ENCODE measurements at regions not wholly inside any gene's neighbourhood (a gene's known extent, or its start where the extent isn't known, plus 50 kb on each side); places are given as distances from the start of the nearest gene placed in this dataset.
"Not testable (repeated sequence)": the region's sequence is repeated elsewhere in the genome, so short reads cannot be mapped to it uniquely, and the experiment has no call there.

- no peak overlapping the region for H3K4me3 ChIP-seq (ENCODE audit: low read depth, low read length)
- no peak for TF ChIP-seq POLR2A (IDR thresholded peaks at IDR 0.05; ENCODE audit: extremely low read depth, insufficient read length)
- no peak for TF ChIP-seq CTCF (IDR thresholded peaks at IDR 0.05; ENCODE audit: low read depth, low read length)
- no peak for TF ChIP-seq MYC (IDR thresholded peaks at IDR 0.05; ENCODE audit: low read depth, low read length)
- no peak for DNase-seq (ENCODE audit: low read depth)
Measured at GRCh38 chr3:20572473-20572872, 386.5 kb upstream of the SGO1 start.

- TF ChIP-seq MYC (IDR thresholded peaks at IDR 0.05; ENCODE audit: low read depth, low read length) (no peak), MAX (IDR thresholded peaks at IDR 0.05; ENCODE audit: low read depth, low read length) (no peak), CTCF (IDR thresholded peaks at IDR 0.05; ENCODE audit: low read depth, low read length) (no peak), POLR2A (IDR thresholded peaks at IDR 0.05; ENCODE audit: extremely low read depth, insufficient read length) (no peak)
- no peak overlapping the region for H3K4me3 ChIP-seq (ENCODE audit: low read depth, low read length)
- no peak for DNase-seq (ENCODE audit: low read depth)
Measured at GRCh38 chr3:20569310-20569709, 383.3 kb upstream of the SGO1 start.

GRCh38 chr3:20564966-20565365 lies 379.0 kb upstream of the SGO1 start:
- DNase-seq (ENCODE audit: low read depth), result no peak
- no peak overlapping the region for H3K4me3 ChIP-seq (ENCODE audit: low read depth, low read length)
- TF ChIP-seq CTCF (IDR thresholded peaks at IDR 0.05; ENCODE audit: low read depth, low read length), result no peak
- TF ChIP-seq POLR2A (IDR thresholded peaks at IDR 0.05; ENCODE audit: extremely low read depth, insufficient read length), result no peak
- no peak for TF ChIP-seq MYC (IDR thresholded peaks at IDR 0.05; ENCODE audit: low read depth, low read length)
- TF ChIP-seq MAX (IDR thresholded peaks at IDR 0.05; ENCODE audit: low read depth, low read length), result no peak

- no peak for TF ChIP-seq MYC (IDR thresholded peaks at IDR 0.05; ENCODE audit: low read depth, low read length)
- TF ChIP-seq CTCF (IDR thresholded peaks at IDR 0.05; ENCODE audit: low read depth, low read length), result no peak
- no peak for DNase-seq (ENCODE audit: low read depth)
- no peak overlapping the region for H3K4me3 ChIP-seq (ENCODE audit: low read depth, low read length)
Measured at GRCh38 chr3:20563985-20564384, 378.0 kb upstream of the SGO1 start.

- TF ChIP-seq CTCF (IDR thresholded peaks at IDR 0.05; ENCODE audit: low read depth, low read length) (no peak), MYC (IDR thresholded peaks at IDR 0.05; ENCODE audit: low read depth, low read length) (no peak), MAX (IDR thresholded peaks at IDR 0.05; ENCODE audit: low read depth, low read length) (no peak), POLR2A (IDR thresholded peaks at IDR 0.05; ENCODE audit: extremely low read depth, insufficient read length) (no peak)
- DNase-seq (ENCODE audit: low read depth), result no peak
- no peak overlapping the region for H3K4me3 ChIP-seq (ENCODE audit: low read depth, low read length)
Measured at GRCh38 chr3:20563251-20563650, 377.2 kb upstream of the SGO1 start.

- no peak for DNase-seq (ENCODE audit: low read depth)
- no peak overlapping the region for H3K4me3 ChIP-seq (ENCODE audit: low read depth, low read length)
- TF ChIP-seq MYC (IDR thresholded peaks at IDR 0.05; ENCODE audit: low read depth, low read length), result no peak
- TF ChIP-seq CTCF (IDR thresholded peaks at IDR 0.05; ENCODE audit: low read depth, low read length), result no peak
Measured at GRCh38 chr3:20561166-20561565, 375.2 kb upstream of the SGO1 start.

- DNase-seq (ENCODE audit: low read depth); H3K4me3 ChIP-seq (ENCODE audit: low read depth, low read length): not testable (repeated sequence)
Measured at GRCh38 chr3:20560446-20560845, 374.4 kb upstream of the SGO1 start.

All from NB4 (cell line).